HepG2 (cell line): ENCODE measurements at regions not wholly inside any gene's neighbourhood (a gene's known extent, or its start where the extent isn't known, plus 50 kb on each side); places are given as distances from the start of the nearest gene placed in this dataset.

Experiments used
- KLF9 ChIP-seq: IDR thresholded peaks from 2 replicates; pipeline ENCODE4 v1.6.1; 2016; ENCODE audit warnings: low read depth
- MYC ChIP-seq: sonication (generic); formaldehyde crosslinking; IDR thresholded peaks from 2 replicates; pipeline ENCODE4 v1.9.0; 2021; ENCODE audit warnings: missing genetic modification reagents, borderline replicate concordance
- POLR2AphosphoS5 ChIP-seq: IDR thresholded peaks from 2 replicates; pipeline ENCODE4 v1.6.1; 2012; ENCODE audit warnings: low read depth, low read length
- RELA ChIP-seq: sonication (generic); formaldehyde crosslinking; IDR thresholded peaks from 2 replicates; pipeline ENCODE4 v1.4.0; 2020; ENCODE audit warnings: missing genetic modification reagents
- ZNF317 ChIP-seq: sonication (generic); formaldehyde crosslinking; IDR thresholded peaks from 2 replicates; pipeline ENCODE4 v1.5.0; 2020; ENCODE audit warnings: mild to moderate bottlenecking, missing genetic modification reagents
- TF ChIP-seq, protein P1 (sequence below): sonication (generic); formaldehyde crosslinking; IDR thresholded peaks from 2 replicates; pipeline ENCODE4 v1.4.0; 2020; ENCODE audit warnings: mild to moderate bottlenecking, missing genetic modification reagents
- TF ChIP-seq, protein P2 (sequence below): sonication (generic); formaldehyde crosslinking; conservative IDR thresholded peaks from 2 replicates; pipeline ENCODE4 v1.8.1; 2023; ENCODE audit warnings: missing genetic modification reagents
- TF ChIP-seq, protein P3 (sequence below): sonication (generic); formaldehyde crosslinking; IDR thresholded peaks from 2 replicates; pipeline ENCODE4 v1.5.0; 2020; ENCODE audit warnings: missing genetic modification reagents

DNA sequence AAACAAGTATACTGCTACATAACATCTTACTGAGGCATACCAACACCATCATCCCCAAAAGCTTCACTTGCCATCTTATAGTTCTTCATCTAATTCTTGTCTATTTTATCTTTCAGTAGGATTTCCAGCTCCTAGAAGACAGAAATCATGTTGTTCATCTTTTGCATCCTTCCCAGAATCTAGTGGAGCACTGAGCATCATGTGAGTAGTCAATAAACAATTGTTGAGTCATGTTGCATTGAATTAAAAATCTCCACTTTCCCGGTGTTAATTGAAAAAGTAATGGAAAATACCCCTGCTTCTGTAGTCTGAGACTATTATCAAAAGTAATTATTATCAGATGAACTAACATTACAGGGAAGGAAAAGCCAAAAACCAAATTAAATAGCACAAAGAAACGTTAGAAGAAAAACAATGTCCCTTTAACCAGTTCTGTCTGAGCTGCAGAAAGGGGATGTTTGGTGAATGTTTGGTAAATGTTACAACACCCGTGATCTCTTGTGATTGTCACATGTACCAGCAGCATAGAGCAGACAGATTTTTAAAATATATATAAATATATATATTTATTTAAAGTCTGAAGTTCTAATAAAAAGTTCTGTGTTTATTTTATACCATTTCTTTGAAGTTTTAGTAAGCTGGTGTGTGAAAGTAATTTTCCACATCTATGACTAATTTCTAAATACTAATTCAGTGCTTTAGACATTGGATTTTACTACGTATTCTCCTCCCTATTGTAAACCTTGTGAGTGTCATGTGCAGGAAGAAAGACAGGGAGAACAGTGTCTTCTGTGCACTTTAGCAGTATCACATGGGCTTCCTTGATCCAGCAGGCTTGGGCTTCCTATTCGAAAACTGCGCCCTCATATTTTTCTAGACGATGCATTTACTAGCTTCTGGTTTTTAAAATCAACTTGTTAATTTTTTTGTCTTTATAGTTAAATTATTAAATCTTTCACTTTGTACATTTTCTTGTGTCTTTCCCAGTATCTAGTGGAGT lies 85.6 kb downstream of the RAP2B start:
- TF ChIP-seq ZNF317: no peak
- no peak for TF ChIP-seq POLR2AphosphoS5
- no peak for TF ChIP-seq RELA (CRISPR knock-in tag)
- TF ChIP-seq, protein P1, sequence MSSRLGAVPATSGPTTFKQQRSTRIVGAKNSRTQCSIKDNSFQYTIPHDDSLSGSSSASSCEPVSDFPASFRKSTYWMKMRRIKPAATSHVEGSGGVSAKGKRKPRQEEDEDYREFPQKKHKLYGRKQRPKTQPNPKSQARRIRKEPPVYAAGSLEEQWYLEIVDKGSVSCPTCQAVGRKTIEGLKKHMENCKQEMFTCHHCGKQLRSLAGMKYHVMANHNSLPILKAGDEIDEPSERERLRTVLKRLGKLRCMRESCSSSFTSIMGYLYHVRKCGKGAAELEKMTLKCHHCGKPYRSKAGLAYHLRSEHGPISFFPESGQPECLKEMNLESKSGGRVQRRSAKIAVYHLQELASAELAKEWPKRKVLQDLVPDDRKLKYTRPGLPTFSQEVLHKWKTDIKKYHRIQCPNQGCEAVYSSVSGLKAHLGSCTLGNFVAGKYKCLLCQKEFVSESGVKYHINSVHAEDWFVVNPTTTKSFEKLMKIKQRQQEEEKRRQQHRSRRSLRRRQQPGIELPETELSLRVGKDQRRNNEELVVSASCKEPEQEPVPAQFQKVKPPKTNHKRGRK (CRISPR knock-in tag): no peak
- no peak for TF ChIP-seq MYC (CRISPR knock-in tag)
- TF ChIP-seq, protein P2, sequence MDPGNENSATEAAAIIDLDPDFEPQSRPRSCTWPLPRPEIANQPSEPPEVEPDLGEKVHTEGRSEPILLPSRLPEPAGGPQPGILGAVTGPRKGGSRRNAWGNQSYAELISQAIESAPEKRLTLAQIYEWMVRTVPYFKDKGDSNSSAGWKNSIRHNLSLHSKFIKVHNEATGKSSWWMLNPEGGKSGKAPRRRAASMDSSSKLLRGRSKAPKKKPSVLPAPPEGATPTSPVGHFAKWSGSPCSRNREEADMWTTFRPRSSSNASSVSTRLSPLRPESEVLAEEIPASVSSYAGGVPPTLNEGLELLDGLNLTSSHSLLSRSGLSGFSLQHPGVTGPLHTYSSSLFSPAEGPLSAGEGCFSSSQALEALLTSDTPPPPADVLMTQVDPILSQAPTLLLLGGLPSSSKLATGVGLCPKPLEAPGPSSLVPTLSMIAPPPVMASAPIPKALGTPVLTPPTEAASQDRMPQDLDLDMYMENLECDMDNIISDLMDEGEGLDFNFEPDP (CRISPR knock-in tag): no peak
- TF ChIP-seq, protein P3, sequence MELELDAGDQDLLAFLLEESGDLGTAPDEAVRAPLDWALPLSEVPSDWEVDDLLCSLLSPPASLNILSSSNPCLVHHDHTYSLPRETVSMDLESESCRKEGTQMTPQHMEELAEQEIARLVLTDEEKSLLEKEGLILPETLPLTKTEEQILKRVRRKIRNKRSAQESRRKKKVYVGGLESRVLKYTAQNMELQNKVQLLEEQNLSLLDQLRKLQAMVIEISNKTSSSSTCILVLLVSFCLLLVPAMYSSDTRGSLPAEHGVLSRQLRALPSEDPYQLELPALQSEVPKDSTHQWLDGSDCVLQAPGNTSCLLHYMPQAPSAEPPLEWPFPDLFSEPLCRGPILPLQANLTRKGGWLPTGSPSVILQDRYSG: no peak
- TF ChIP-seq KLF9 (CRISPR knock-in tag): no peak
